Gastrocnemius medialis (tissue), 4 donors: ENCODE measurements at regions not wholly inside any gene's neighbourhood (a gene's known extent, or its start where the extent isn't known, plus 50 kb on each side); places are given as distances from the start of the nearest gene placed in this dataset.
"Not testable (repeated sequence)": the region's sequence is repeated elsewhere in the genome, so short reads cannot be mapped to it uniquely, and the experiment has no call there.

Experiments used
- CTCF ChIP-seq, 5 experiments: fragments of 450-650 bp in 3 of 5; fragments of 200-600 bp in 2 of 5; sonication (generic) in 2 of 5; IDR thresholded peaks in 4 of 5; conservative IDR thresholded peaks in 1 of 5; 1 replicate in 4 of 5; 2 replicates in 1 of 5; pipeline ENCODE4 v1.5.1; 2016 to 2019; ENCODE audit warnings: antibody characterized with exemption in 5 of 5, mild to moderate bottlenecking in 3 of 5, moderate library complexity in 3 of 5
- POLR2A ChIP-seq, 2 donors: fragments of 450-650 bp; IDR thresholded peaks; one replicate each; pipeline ENCODE4 v1.6.1; 2017; ENCODE audit warnings: antibody characterized with exemption in 2 of 2, mild to moderate bottlenecking in 2 of 2, moderate library complexity in 2 of 2

GRCh38 chr17:26882097-26882761 lies 411.7 kb upstream of the WSB1 start:
- TF ChIP-seq POLR2A (IDR thresholded peaks at IDR 0.05); CTCF (IDR thresholded peaks at IDR 0.05 in 4 of 5, conservative IDR thresholded peaks at IDR 0.05 in 1 of 5): not testable (repeated sequence)
